Fibroblast of mammary gland (primary cell): ENCODE measurements at regions not wholly inside any gene's neighbourhood (a gene's known extent, or its start where the extent isn't known, plus 50 kb on each side); places are given as distances from the start of the nearest gene placed in this dataset.
A peak's percentile ranks its signal among the peaks of the same experiment; 100 is the strongest.

ENCODE experiments used
- DNase-seq: peaks from one replicate; pipeline ENCODE4 v3.0.0-alpha.2; 2010; ENCODE audit warnings: low read depth
- H3K4me3 ChIP-seq: 2 replicates; pipeline ENCODE4 v1.5.1; 2011; ENCODE audit warnings: low read depth, mild to moderate bottlenecking, low read length, moderate library complexity; ENCODE audit not compliant: control insufficient read depth
- TF ChIP-seq, protein P1 (sequence below): conservative IDR thresholded peaks from 2 replicates; pipeline ENCODE4 v1.5.1; 2011; ENCODE audit warnings: low read depth, low read length, inconsistent platforms; ENCODE audit not compliant: control insufficient read depth, insufficient read depth

DNA sequence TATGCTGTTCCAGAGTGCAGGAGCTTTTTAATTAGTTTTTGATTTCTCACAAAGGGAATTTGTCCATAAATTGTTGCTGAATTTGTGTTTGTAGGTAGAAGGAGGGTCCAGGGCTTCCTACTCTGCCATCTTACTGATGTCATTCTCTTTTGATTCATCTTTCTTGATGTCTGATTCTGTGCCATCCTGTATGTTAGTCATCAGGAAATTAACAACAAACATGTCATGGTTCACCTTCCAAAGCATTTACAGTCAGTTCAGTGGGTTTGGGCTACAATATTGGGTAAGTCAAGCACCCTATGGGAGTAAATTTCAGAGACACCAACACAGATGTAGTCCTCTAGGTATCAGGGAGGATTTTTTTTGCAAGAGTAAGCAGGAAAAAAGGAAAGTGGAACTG, 135.2 kb upstream of the SLC38A2 start:
- peak; percentile 28 for DNase-seq
- no peak overlapping the region for H3K4me3 ChIP-seq
- TF ChIP-seq, protein P1, sequence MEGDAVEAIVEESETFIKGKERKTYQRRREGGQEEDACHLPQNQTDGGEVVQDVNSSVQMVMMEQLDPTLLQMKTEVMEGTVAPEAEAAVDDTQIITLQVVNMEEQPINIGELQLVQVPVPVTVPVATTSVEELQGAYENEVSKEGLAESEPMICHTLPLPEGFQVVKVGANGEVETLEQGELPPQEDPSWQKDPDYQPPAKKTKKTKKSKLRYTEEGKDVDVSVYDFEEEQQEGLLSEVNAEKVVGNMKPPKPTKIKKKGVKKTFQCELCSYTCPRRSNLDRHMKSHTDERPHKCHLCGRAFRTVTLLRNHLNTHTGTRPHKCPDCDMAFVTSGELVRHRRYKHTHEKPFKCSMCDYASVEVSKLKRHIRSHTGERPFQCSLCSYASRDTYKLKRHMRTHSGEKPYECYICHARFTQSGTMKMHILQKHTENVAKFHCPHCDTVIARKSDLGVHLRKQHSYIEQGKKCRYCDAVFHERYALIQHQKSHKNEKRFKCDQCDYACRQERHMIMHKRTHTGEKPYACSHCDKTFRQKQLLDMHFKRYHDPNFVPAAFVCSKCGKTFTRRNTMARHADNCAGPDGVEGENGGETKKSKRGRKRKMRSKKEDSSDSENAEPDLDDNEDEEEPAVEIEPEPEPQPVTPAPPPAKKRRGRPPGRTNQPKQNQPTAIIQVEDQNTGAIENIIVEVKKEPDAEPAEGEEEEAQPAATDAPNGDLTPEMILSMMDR = no peak

DNA sequence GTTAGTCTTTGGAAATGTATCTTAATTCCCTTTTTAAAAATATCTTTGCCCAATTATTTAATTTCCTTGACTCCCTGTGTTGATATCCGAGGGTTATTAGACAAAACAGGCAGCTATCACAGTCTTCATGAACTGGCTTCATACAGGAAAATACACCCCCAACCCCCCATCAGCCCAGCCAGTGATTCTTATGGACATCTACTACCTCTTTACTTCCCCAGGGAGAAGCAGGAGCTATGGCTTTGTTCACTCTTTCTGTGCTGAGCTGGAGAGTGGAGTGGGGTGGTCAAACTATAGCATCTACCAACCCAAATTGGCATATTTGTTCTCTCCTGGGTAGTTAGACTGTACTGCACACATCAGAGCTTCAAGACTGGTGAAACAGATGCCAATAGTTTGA, 134.4 kb upstream of the SLC38A2 start:
- DNase-seq = no peak
- TF ChIP-seq, protein P1 = no peak
- no peak overlapping the region for H3K4me3 ChIP-seq

DNA sequence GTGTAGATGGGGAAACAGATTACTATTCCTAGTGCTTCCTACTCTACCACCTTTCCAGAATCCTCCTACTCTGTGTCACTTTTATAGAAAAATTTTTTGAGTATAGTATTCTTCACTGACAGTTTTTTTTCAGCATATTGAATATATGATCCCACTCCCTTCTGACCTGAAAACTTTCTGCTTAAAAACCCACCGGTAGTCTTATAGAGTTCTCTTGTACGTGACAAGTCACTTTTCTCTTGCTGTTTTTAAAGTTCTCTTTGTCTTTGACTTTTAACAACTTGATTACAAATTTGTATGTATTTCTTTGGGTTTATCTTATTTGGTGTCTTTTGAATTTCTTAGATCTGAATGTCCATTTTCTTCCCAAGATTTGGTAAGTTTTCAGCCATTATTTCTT, 133.6 kb upstream of the SLC38A2 start:
- DNase-seq = no peak
- H3K4me3 ChIP-seq = no peak overlapping the region
- TF ChIP-seq, protein P1 = no peak

DNA sequence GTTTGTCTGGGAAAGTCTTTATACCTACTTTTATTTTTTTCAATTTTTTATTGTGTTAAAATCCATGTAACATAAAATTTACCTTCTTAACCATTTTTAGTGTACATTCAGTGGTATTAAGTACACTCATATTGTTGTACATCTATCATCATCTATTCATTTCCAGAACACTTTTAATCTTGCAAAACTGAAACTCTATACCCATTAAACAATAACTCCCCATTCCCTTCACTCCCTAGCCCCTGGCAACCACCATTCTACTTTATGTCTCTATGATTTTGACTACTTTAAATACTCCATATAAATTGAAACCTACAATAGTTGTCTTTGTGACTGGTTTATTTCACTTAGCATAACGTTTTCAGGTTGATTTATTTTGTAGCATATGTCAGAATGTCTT, 131.9 kb upstream of the SLC38A2 start:
- TF ChIP-seq, protein P1 = no peak
- no peak for DNase-seq
- H3K4me3 ChIP-seq = no peak overlapping the region

DNA sequence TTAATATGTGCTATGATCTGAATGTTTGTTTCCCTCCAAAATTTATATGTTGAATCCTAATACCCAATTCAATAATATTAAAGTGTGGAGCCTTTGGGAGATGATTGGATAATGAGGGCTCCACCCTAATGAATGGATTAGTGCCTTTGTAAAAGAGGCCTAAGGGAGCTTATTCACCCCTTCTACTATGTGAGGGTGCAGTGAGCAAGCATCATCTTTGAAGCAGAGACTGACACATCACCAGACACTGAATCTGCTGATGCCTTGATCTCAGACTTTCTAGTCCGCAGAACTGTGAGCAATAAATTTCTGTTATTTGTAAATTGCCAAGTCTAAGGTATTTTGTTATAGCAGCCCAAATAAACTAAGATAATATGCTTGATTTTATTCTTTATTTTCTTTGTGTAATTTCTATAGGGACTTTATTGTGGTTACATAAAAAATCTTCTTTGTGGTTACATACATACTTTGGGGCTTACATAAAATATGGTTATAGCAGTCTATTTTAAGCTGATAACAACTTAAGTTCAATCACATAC, 131.1 kb upstream of the SLC38A2 start:
- H3K4me3 ChIP-seq = no peak overlapping the region
- TF ChIP-seq, protein P1 = no peak
- DNase-seq = no peak

DNA sequence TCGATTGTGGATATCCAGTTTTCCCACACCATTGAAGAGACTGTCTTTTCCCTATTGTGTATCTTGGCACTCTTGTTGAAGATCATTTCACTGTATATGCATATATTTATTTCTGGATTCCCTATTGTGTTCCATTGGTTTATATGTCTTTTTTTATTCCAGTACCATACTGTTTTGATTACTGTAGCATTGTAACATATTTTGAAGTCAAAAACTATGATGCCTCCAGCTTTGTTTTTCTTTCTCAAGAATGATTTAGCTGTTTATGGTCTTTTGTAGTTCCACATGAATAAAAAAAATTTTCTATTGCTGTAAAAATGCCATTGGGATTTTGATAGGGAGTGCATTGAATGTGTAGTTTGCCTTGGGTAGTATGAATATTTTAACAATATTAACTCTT, 128.1 kb upstream of the SLC38A2 start:
- DNase-seq = no peak

More for the DNA sequence above, 128.1 kb upstream of the SLC38A2 start:
- TF ChIP-seq, protein P1 = no peak
- H3K4me3 ChIP-seq = no peak overlapping the region
